HepG2 (cell line): ENCODE measurements at regions not wholly inside any gene's neighbourhood (a gene's known extent, or its start where the extent isn't known, plus 50 kb on each side); places are given as distances from the start of the nearest gene placed in this dataset.

ENCODE experiments used
- EZH2 ChIP-seq: conservative IDR thresholded peaks from 2 replicates; pipeline ENCODE4 v1.6.1; 2012; ENCODE audit warnings: mild to moderate bottlenecking, low read depth, low read length, moderate library complexity
- ZNF225 ChIP-seq: sonication (generic); formaldehyde crosslinking; IDR thresholded peaks from 2 replicates; pipeline ENCODE4 v1.4.0; 2020; ENCODE audit warnings: mild to moderate bottlenecking, missing genetic modification reagents
- TF ChIP-seq, protein P1 (sequence below): sonication (generic); formaldehyde crosslinking; IDR thresholded peaks from 2 replicates; pipeline ENCODE4 v1.5.0; 2020; ENCODE audit warnings: mild to moderate bottlenecking, missing genetic modification reagents, moderate library complexity

- no peak for TF ChIP-seq EZH2
- TF ChIP-seq, protein P1, sequence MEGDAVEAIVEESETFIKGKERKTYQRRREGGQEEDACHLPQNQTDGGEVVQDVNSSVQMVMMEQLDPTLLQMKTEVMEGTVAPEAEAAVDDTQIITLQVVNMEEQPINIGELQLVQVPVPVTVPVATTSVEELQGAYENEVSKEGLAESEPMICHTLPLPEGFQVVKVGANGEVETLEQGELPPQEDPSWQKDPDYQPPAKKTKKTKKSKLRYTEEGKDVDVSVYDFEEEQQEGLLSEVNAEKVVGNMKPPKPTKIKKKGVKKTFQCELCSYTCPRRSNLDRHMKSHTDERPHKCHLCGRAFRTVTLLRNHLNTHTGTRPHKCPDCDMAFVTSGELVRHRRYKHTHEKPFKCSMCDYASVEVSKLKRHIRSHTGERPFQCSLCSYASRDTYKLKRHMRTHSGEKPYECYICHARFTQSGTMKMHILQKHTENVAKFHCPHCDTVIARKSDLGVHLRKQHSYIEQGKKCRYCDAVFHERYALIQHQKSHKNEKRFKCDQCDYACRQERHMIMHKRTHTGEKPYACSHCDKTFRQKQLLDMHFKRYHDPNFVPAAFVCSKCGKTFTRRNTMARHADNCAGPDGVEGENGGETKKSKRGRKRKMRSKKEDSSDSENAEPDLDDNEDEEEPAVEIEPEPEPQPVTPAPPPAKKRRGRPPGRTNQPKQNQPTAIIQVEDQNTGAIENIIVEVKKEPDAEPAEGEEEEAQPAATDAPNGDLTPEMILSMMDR (CRISPR knock-in tag): no peak
- no peak for TF ChIP-seq ZNF225
Measured at GRCh38 chr12:98113548-98113947, 401.8 kb upstream of the TMPO start.
